CD1c-positive myeloid dendritic cell (primary cell): ENCODE measurements at regions not wholly inside any gene's neighbourhood (a gene's known extent, or its start where the extent isn't known, plus 50 kb on each side); places are given as distances from the start of the nearest gene placed in this dataset.
"Not testable (repeated sequence)": the region's sequence is repeated elsewhere in the genome, so short reads cannot be mapped to it uniquely, and the experiment has no call there.

Source experiments
- DNase-seq: peaks from one replicate; pipeline ENCODE4 v3.0.0-alpha.2; 2016; ENCODE audit errors: extremely low spot score

GRCh38 chr6:81344026-81344425 lies 408.5 kb downstream of the TENT5A start:
- DNase-seq: not testable (repeated sequence)

- DNase-seq: no peak
Measured at GRCh38 chr6:81340946-81341345, 411.5 kb downstream of the TENT5A start.

GRCh38 chr6:81331526-81331925 lies 421.0 kb downstream of the TENT5A start:
- no peak for DNase-seq

- no peak for DNase-seq
Measured at GRCh38 chr6:81328700-81329099, 423.8 kb downstream of the TENT5A start.

GRCh38 chr6:81326881-81327561 lies 425.5 kb downstream of the TENT5A start:
- DNase-seq: no peak

- no peak for DNase-seq
Measured at GRCh38 chr6:81309811-81310210, 442.7 kb downstream of the TENT5A start.

GRCh38 chr6:81308577-81309279 lies 443.8 kb downstream of the TENT5A start:
- no peak for DNase-seq

- no peak for DNase-seq
Measured at GRCh38 chr6:81307651-81308214, 444.7 kb downstream of the TENT5A start.

GRCh38 chr6:81304466-81304865 lies 448.0 kb downstream of the TENT5A start:
- DNase-seq: no peak

- DNase-seq: no peak
Measured at GRCh38 chr6:81300961-81301360, 451.5 kb downstream of the TENT5A start.

- DNase-seq: no peak
Measured at GRCh38 chr6:81298751-81299150, 453.7 kb downstream of the TENT5A start.

- no peak for DNase-seq
Measured at GRCh38 chr6:81295310-81295709, 457.2 kb downstream of the TENT5A start.

- no peak for DNase-seq
Measured at GRCh38 chr6:81293896-81294295, 458.6 kb downstream of the TENT5A start.

- no peak for DNase-seq
Measured at GRCh38 chr6:81289229-81289628, 463.3 kb downstream of the TENT5A start.

- DNase-seq: no peak
Measured at GRCh38 chr6:81265106-81265505, 487.4 kb downstream of the TENT5A start.

GRCh38 chr6:81263531-81264168 lies 488.8 kb downstream of the TENT5A start:
- DNase-seq: no peak

- DNase-seq: no peak
Measured at GRCh38 chr6:81262656-81263055, 489.8 kb downstream of the TENT5A start.

GRCh38 chr6:81256223-81256622 lies 496.3 kb downstream of the TENT5A start:
- not testable (repeated sequence) for DNase-seq

GRCh38 chr6:81253821-81254220 lies 498.7 kb downstream of the TENT5A start:
- no peak for DNase-seq

GRCh38 chr6:81252231-81252630 lies 500.2 kb downstream of the TENT5A start:
- DNase-seq: no peak

- no peak for DNase-seq
Measured at GRCh38 chr6:81246200-81246599, 506.3 kb downstream of the TENT5A start.

GRCh38 chr6:81242624-81243023 lies 509.9 kb downstream of the TENT5A start:
- no peak for DNase-seq
